Nephron progenitor cell (in vitro differentiated cells): ENCODE measurements at regions not wholly inside any gene's neighbourhood (a gene's known extent, or its start where the extent isn't known, plus 50 kb on each side); places are given as distances from the start of the nearest gene placed in this dataset.

Experiments
- DNase-seq: peaks from one replicate; pipeline ENCODE4 v3.0.0; 2021
- H3K27ac Mint-ChIP-seq: 2 replicates; pipeline ENCODE4 v1.8.0; 2021; ENCODE audit warnings: mild to moderate bottlenecking, moderate library complexity, mixed read lengths
- H3K27me3 Mint-ChIP-seq: 2 replicates; pipeline ENCODE4 v1.8.0; 2021; ENCODE audit warnings: mild to moderate bottlenecking, low read depth, mixed read lengths; ENCODE audit not compliant: poor library complexity
- H3K36me3 Mint-ChIP-seq: 2 replicates; pipeline ENCODE4 v1.8.0; 2021; ENCODE audit warnings: low read depth, mixed read lengths
- H3K4me1 Mint-ChIP-seq: 2 replicates; pipeline ENCODE4 v1.8.0; 2021; ENCODE audit warnings: mixed read lengths
- H3K4me3 Mint-ChIP-seq: 2 replicates; pipeline ENCODE4 v1.8.0; 2021; ENCODE audit warnings: mild to moderate bottlenecking, moderate library complexity, mixed read lengths
- H3K9me3 Mint-ChIP-seq: 2 replicates; pipeline ENCODE4 v1.8.0; 2021; ENCODE audit warnings: mild to moderate bottlenecking, moderate library complexity, mixed read lengths
- TF ChIP-seq, protein P1 (sequence below): fragments of 200-600 bp; sonication (generic); IDR thresholded peaks from 2 replicates; pipeline ENCODE4 v1.5.0; 2021; ENCODE audit warnings: antibody characterized with exemption

DNA sequence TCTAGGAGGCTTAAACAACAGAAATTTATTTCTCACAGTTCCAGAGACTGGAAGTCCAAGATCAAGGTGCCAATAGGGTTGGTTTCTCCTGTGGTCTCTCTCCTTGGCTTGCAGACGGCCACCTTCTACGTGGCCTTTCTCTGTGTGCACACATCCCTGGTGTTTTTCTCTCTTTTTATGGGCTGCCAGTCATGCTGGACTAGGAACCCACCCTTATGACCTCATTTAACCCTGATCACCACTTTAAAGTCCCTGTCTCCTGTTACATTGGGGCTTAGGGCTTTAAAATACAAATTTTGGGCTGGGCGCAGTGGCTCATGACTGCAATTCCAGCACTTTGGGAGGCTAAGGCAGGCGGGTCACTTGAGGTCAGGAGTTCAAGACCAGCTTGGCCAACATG, 157.1 kb downstream of the TLE1 start:
- H3K4me3 Mint-ChIP-seq: no peak overlapping the region

DNA sequence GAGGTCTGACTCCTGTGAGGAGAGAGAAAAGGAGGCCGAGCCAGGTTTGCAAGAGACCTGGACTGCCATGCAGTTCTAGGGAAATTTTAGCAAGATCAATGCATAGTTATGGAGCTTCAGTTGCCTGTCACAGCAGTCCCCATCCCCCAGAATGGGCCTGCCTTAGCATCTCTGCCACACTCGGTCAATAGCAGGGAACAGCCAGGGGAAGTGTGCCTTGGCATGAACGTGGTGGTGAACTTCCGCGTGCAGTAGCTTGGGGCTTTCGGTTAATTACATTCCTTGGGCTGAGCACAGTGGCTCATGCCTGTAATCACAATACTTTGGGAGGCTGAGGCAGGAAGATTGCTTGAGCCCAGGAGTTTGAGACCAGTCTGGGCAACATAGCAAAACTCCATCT, 157.8 kb downstream of the TLE1 start:
- Mint-ChIP-seq H3K4me1 (peaks cover 33% of the 10 kb centered on the region), H3K27me3 (peaks cover 4% of the 10 kb centered on the region), H3K9me3 (no peaks in the 10 kb centered on the region), H3K36me3 (no peaks in the 10 kb centered on the region), H3K27ac (no peak overlapping the region), H3K4me3 (no peak overlapping the region)
- no peak for DNase-seq
- TF ChIP-seq, protein P1, sequence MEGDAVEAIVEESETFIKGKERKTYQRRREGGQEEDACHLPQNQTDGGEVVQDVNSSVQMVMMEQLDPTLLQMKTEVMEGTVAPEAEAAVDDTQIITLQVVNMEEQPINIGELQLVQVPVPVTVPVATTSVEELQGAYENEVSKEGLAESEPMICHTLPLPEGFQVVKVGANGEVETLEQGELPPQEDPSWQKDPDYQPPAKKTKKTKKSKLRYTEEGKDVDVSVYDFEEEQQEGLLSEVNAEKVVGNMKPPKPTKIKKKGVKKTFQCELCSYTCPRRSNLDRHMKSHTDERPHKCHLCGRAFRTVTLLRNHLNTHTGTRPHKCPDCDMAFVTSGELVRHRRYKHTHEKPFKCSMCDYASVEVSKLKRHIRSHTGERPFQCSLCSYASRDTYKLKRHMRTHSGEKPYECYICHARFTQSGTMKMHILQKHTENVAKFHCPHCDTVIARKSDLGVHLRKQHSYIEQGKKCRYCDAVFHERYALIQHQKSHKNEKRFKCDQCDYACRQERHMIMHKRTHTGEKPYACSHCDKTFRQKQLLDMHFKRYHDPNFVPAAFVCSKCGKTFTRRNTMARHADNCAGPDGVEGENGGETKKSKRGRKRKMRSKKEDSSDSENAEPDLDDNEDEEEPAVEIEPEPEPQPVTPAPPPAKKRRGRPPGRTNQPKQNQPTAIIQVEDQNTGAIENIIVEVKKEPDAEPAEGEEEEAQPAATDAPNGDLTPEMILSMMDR: no peak

More for the DNA sequence above, 157.1 kb downstream of the TLE1 start:
- TF ChIP-seq, protein P1: no peak
- Mint-ChIP-seq H3K9me3 (no peaks in the 10 kb centered on the region), H3K4me1 (peaks cover 33% of the 10 kb centered on the region), H3K36me3 (no peaks in the 10 kb centered on the region), H3K27me3 (peaks cover 4% of the 10 kb centered on the region), H3K27ac (no peak overlapping the region)
- no peak for DNase-seq

- no peak overlapping the region for H3K27ac Mint-ChIP-seq
- TF ChIP-seq, protein P1: no peak
- H3K4me3 Mint-ChIP-seq: no peak overlapping the region
- peaks cover 33% of the 10 kb centered on the region for H3K4me1 Mint-ChIP-seq
- no peaks in the 10 kb centered on the region for H3K36me3 Mint-ChIP-seq
- DNase-seq: no peak
- H3K9me3 Mint-ChIP-seq: no peaks in the 10 kb centered on the region
- peaks cover 4% of the 10 kb centered on the region for H3K27me3 Mint-ChIP-seq
Observed at GRCh38 chr9:81530846-81531245, 158.5 kb downstream of the TLE1 start.

- no peak for DNase-seq
- H3K36me3 Mint-ChIP-seq: no peaks in the 10 kb centered on the region
- no peaks in the 10 kb centered on the region for H3K9me3 Mint-ChIP-seq
- peaks cover 33% of the 10 kb centered on the region for H3K4me1 Mint-ChIP-seq
- H3K27me3 Mint-ChIP-seq: peaks cover 4% of the 10 kb centered on the region
- H3K4me3 Mint-ChIP-seq: no peak overlapping the region
- TF ChIP-seq, protein P1: no peak
- no peak overlapping the region for H3K27ac Mint-ChIP-seq
Observed at GRCh38 chr9:81530310-81530810, 159.0 kb downstream of the TLE1 start.

GRCh38 chr9:81529556-81530193, 159.7 kb downstream of the TLE1 start:
- Mint-ChIP-seq H3K27ac (no peak overlapping the region), H3K27me3 (peaks cover 4% of the 10 kb centered on the region), H3K4me1 (peaks cover 30% of the 10 kb centered on the region), H3K36me3 (no peaks in the 10 kb centered on the region), H3K4me3 (no peak overlapping the region), H3K9me3 (no peaks in the 10 kb centered on the region)
- TF ChIP-seq, protein P1: no peak
- DNase-seq: no peak

DNA sequence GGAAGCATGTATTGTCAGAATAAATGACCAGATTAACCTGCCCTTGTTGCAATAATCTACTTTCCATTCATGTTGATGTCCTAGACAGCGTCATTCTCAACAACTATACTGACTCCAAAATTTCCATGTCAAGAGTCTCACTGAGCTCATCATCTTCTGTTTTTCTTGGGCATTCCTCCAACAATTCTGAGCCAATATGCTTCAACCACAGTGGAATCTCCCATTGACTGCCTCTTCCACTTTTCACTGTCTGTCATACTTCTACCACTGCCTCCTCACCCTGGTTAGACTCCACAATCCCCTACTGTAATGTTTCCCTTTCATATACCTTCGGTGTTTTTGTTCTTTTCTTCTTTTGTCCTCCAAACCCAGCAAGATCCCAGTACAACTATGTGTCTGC, 162.8 kb downstream of the TLE1 start:
- H3K9me3 Mint-ChIP-seq: peaks cover 7% of the 10 kb centered on the region
- H3K27me3 Mint-ChIP-seq: peaks cover 4% of the 10 kb centered on the region
- H3K4me3 Mint-ChIP-seq: no peak overlapping the region
- TF ChIP-seq, protein P1: no peak
- no peaks in the 10 kb centered on the region for H3K36me3 Mint-ChIP-seq
- H3K4me1 Mint-ChIP-seq: peaks cover 27% of the 10 kb centered on the region
- no peak overlapping the region for H3K27ac Mint-ChIP-seq
- DNase-seq: no peak
